CD14-positive monocyte (primary cell): ENCODE measurements at regions not wholly inside any gene's neighbourhood (a gene's known extent, or its start where the extent isn't known, plus 50 kb on each side); places are given as distances from the start of the nearest gene placed in this dataset.

Source experiments
- DNase-seq, 3 donors: peaks; one replicate each; pipeline ENCODE4 v3.0.0-alpha.2; 2011 to 2022
- H2AFZ ChIP-seq: 2 replicates; pipeline ENCODE4 v1.6.0; 2012; ENCODE audit warnings: mild to moderate bottlenecking, low read depth, low read length, inconsistent platforms; ENCODE audit not compliant: insufficient read depth, poor library complexity, severe bottlenecking
- H3K27ac ChIP-seq, 2 donors: 1 replicate in 1 of 2; 2 replicates in 1 of 2; pipeline ENCODE4 v1.5.1; 2012 to 2013; ENCODE audit warnings: low read length in 2 of 2, control low read depth in 1 of 2, inconsistent platforms in 1 of 2, low read depth in 1 of 2, mild to moderate bottlenecking in 1 of 2
- H3K27me3 ChIP-seq, 2 donors: one replicate each; pipeline versions ENCODE4 v1.6.0 to v1.6.1; 2011 to 2013; ENCODE audit warnings: low read length in 2 of 2; ENCODE audit not compliant: control insufficient read depth in 2 of 2, insufficient read depth in 2 of 2
- H3K36me3 ChIP-seq, 2 donors: replicated peaks in 1 of 2; 1 replicate in 1 of 2; 2 replicates in 1 of 2; pipeline versions ENCODE4 v1.5.1 to v1.6.1; 2012 to 2013; ENCODE audit warnings: low read length in 2 of 2, control low read depth in 1 of 2, inconsistent platforms in 1 of 2, mild to moderate bottlenecking in 1 of 2; ENCODE audit not compliant: insufficient read depth in 2 of 2, control insufficient read depth in 1 of 2
- H3K4me1 ChIP-seq, 2 donors: 1 replicate in 1 of 2; 2 replicates in 1 of 2; pipeline versions ENCODE4 v1.5.1 to v1.6.1; 2012 to 2013; ENCODE audit warnings: low read length in 2 of 2, control low read depth in 1 of 2, inconsistent platforms in 1 of 2, mild to moderate bottlenecking in 1 of 2, moderate library complexity in 1 of 2; ENCODE audit not compliant: insufficient read depth in 2 of 2, control insufficient read depth in 1 of 2
- H3K4me2 ChIP-seq: replicated peaks from 2 replicates; pipeline ENCODE3; 2012; ENCODE audit warnings: low read length, moderate library complexity, mild to moderate bottlenecking; ENCODE audit not compliant: poor library complexity, severe bottlenecking; ENCODE audit errors: extremely low read depth
- H3K4me3 ChIP-seq, 3 experiments: fragments of 200-600 bp in 1 of 3; sonication (generic) in 1 of 3; replicated peaks in 1 of 3; 1 replicate in 2 of 3; 2 replicates in 1 of 3; pipeline ENCODE4 v1.5.1; 2011 to 2013; ENCODE audit warnings: low read length in 3 of 3, mild to moderate bottlenecking in 3 of 3, control low read depth in 2 of 3, low read depth in 2 of 3, inconsistent platforms in 1 of 3, moderate library complexity in 1 of 3
- H3K79me2 ChIP-seq: 2 replicates; pipeline ENCODE4 v1.6.0; 2012; ENCODE audit warnings: mild to moderate bottlenecking, control low read depth, inconsistent platforms, low read length, moderate library complexity; ENCODE audit not compliant: insufficient read depth
- H3K9ac ChIP-seq: 2 replicates; pipeline ENCODE4 v1.6.0; 2017; ENCODE audit warnings: low read length, mild to moderate bottlenecking; ENCODE audit not compliant: insufficient read depth, poor library complexity, severe bottlenecking
- H3K9me3 ChIP-seq, 2 donors: replicated peaks in 1 of 2; 1 replicate in 1 of 2; 2 replicates in 1 of 2; pipeline versions ENCODE4 v1.5.1 to v1.6.1; 2012 to 2013; ENCODE audit warnings: low read length in 2 of 2, control low read depth in 1 of 2; ENCODE audit not compliant: control insufficient read depth in 1 of 2, insufficient read depth in 1 of 2
- H4K20me1 ChIP-seq: 2 replicates; pipeline ENCODE4 v1.6.0; 2012; ENCODE audit warnings: mild to moderate bottlenecking, low read length, control low read depth, moderate library complexity; ENCODE audit not compliant: insufficient read depth
- H3K27ac Mint-ChIP-seq, 7 donors: one replicate each; pipeline ENCODE4 v1.8.0; 2020; ENCODE audit warnings: mild to moderate bottlenecking in 7 of 7, mixed read lengths in 7 of 7, moderate library complexity in 6 of 7, inconsistent platforms in 2 of 7
- H3K27me3 Mint-ChIP-seq, 3 donors: one replicate each; pipeline ENCODE4 v1.8.0; 2021 to 2022; ENCODE audit warnings: low read depth in 3 of 3, mild to moderate bottlenecking in 3 of 3, mixed read lengths in 3 of 3, moderate library complexity in 3 of 3, inconsistent platforms in 1 of 3
- H3K36me3 Mint-ChIP-seq, 2 donors: one replicate each; pipeline ENCODE4 v1.8.0; 2020; ENCODE audit warnings: mixed read lengths in 2 of 2, inconsistent platforms in 1 of 2, mild to moderate bottlenecking in 1 of 2
- H3K4me1 Mint-ChIP-seq: one replicate; pipeline ENCODE4 v1.8.0; 2020; ENCODE audit warnings: mild to moderate bottlenecking, mixed read lengths
- H3K4me3 Mint-ChIP-seq, 2 donors: one replicate each; pipeline ENCODE4 v1.8.0; 2020; ENCODE audit warnings: mild to moderate bottlenecking in 2 of 2, mixed read lengths in 2 of 2, moderate library complexity in 1 of 2
- H3K9me3 Mint-ChIP-seq, 7 donors: one replicate each; pipeline ENCODE4 v1.8.0; 2020 to 2022; ENCODE audit warnings: mixed read lengths in 7 of 7, mild to moderate bottlenecking in 6 of 7, moderate library complexity in 6 of 7, inconsistent platforms in 2 of 7
- WGBS: methylation state at CpG from one replicate; pipeline ENCODE4 v1.1.5; 2013; ENCODE audit warnings: missing lambda C conversion rate; ENCODE audit not compliant: insufficient coverage; 5-methylcytosine and 5-hydroxymethylcytosine counted together
- intact Hi-C, 2 donors: fragments of 100-400 bp; cut with micrococcal nuclease; formaldehyde crosslinking; loops; one replicate each; pipeline versions ENCODE4 v1.15.0 to v1.15.1; 2023
- TF ChIP-seq, protein P1 (sequence below): fragments of 200-600 bp; IDR thresholded peaks from one replicate; pipeline ENCODE4 v1.8.0; 2022; ENCODE audit warnings: antibody characterized with exemption, mild to moderate bottlenecking

DNA sequence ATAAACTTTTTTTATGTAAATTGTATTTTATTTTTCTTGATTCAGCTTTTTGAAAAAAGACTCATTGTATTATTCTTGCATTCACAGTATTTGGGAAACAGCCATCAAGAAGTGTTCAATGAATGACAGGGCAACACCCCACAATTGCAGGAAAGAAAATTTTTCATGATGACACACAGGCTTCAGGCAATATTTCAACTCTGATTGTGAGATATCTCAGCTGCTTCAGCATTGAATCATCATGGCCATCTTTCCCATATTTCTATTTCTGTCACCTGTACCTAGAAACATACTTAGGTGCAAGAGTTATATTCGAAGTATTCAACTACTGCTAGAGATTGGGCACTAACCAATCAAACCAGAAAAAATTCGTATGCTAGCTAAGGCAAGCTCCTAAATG, 446.0 kb downstream of the ISL1 start:
- H3K36me3 ChIP-seq, result no peaks in the 10 kb centered on the region
- Mint-ChIP-seq H3K27me3 (no peaks in the 10 kb centered on the region), H3K9me3 (peaks cover 0 to 3% (median 0%) of the 10 kb centered on the region in 7 donors), H3K4me3 (no peak overlapping the region), H3K36me3 (no peaks in the 10 kb centered on the region), H3K4me1 (no peaks in the 10 kb centered on the region), H3K27ac (no peak overlapping the region)
- H3K79me2 ChIP-seq, result no peaks in the 10 kb centered on the region
- no peaks in the 10 kb centered on the region for H3K4me1 ChIP-seq
- no peaks in the 10 kb centered on the region for H3K9me3 ChIP-seq
- no peak overlapping the region for H3K4me2 ChIP-seq
- no peaks in the 10 kb centered on the region for H4K20me1 ChIP-seq
- no peak overlapping the region for H3K27ac ChIP-seq
- intact Hi-C loops, result no loop called here
- no peak overlapping the region for H3K4me3 ChIP-seq
- DNase-seq, result no peak
- TF ChIP-seq, protein P1, sequence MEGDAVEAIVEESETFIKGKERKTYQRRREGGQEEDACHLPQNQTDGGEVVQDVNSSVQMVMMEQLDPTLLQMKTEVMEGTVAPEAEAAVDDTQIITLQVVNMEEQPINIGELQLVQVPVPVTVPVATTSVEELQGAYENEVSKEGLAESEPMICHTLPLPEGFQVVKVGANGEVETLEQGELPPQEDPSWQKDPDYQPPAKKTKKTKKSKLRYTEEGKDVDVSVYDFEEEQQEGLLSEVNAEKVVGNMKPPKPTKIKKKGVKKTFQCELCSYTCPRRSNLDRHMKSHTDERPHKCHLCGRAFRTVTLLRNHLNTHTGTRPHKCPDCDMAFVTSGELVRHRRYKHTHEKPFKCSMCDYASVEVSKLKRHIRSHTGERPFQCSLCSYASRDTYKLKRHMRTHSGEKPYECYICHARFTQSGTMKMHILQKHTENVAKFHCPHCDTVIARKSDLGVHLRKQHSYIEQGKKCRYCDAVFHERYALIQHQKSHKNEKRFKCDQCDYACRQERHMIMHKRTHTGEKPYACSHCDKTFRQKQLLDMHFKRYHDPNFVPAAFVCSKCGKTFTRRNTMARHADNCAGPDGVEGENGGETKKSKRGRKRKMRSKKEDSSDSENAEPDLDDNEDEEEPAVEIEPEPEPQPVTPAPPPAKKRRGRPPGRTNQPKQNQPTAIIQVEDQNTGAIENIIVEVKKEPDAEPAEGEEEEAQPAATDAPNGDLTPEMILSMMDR, result no peak
- 100% methylated on average over 1 of the region's 2 CpGs for WGBS
- no peak overlapping the region for H3K9ac ChIP-seq
- H2AFZ ChIP-seq, result no peak overlapping the region
- no peaks in the 10 kb centered on the region for H3K27me3 ChIP-seq

DNA sequence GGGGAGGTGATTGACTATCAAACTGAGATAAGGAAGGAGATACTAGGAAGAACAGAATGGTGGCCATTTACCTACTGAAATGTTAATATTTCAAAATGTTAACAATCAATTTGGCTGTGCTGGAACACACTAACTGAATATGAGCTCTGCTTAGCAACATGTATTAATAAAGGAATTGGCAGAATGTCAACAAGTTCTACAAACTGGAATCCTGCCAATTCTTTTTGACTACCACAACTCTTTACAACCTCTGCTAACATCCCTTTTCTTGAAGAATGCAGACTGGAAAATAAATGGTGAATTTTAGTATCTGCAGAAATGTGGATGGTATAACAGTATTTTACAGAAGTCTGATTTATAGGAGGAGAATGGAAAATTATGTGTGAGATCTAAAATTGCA, 446.4 kb downstream of the ISL1 start:
- no peaks in the 10 kb centered on the region for H3K27me3 ChIP-seq
- Mint-ChIP-seq H3K9me3 (peaks cover 0 to 3% (median 0%) of the 10 kb centered on the region in 7 donors), H3K36me3 (no peaks in the 10 kb centered on the region), H3K4me1 (no peaks in the 10 kb centered on the region), H3K27ac (no peak overlapping the region), H3K4me3 (no peak overlapping the region), H3K27me3 (no peaks in the 10 kb centered on the region)
- no peak overlapping the region for H2AFZ ChIP-seq
- H3K4me1 ChIP-seq, result no peaks in the 10 kb centered on the region
- H3K27ac ChIP-seq, result no peak overlapping the region
- no peaks in the 10 kb centered on the region for H3K36me3 ChIP-seq
- intact Hi-C loops, result no loop called here
- H3K9me3 ChIP-seq, result no peaks in the 10 kb centered on the region
- H4K20me1 ChIP-seq, result no peaks in the 10 kb centered on the region
- TF ChIP-seq, protein P1, result no peak
- DNase-seq, result no peak
- H3K4me2 ChIP-seq, result no peak overlapping the region
- H3K9ac ChIP-seq, result no peak overlapping the region
- no peak overlapping the region for H3K4me3 ChIP-seq
- H3K79me2 ChIP-seq, result no peaks in the 10 kb centered on the region
